ENCODE measurements at regions not wholly inside any gene's neighbourhood (a gene's known extent, or its start where the extent isn't known, plus 50 kb on each side); places are given as distances from the start of the nearest gene placed in this dataset.

GRCh38 chr15:69982037-69982436, 115.7 kb downstream of the TLE3 start:
- TF ChIP-seq POLR2A (IDR thresholded peaks at IDR 0.05) (no peak), CTCF (IDR thresholded peaks at IDR 0.05) (no peak), POLR2AphosphoS5 (IDR thresholded peaks at IDR 0.05) (no peak)
